ENCODE measurements at regions not wholly inside any gene's neighbourhood (a gene's known extent, or its start where the extent isn't known, plus 50 kb on each side); places are given as distances from the start of the nearest gene placed in this dataset.

- TF ChIP-seq CTCF (IDR thresholded peaks at IDR 0.05; ENCODE audit: poor library complexity) (no peak), EZH2 (IDR thresholded peaks at IDR 0.05; ENCODE audit: borderline replicate concordance) (no peak)
Measured at GRCh38 chr11:81080476-81080875, 1639.6 kb upstream of the TENM4 start.
